ENCODE measurements at regions not wholly inside any gene's neighbourhood (a gene's known extent, or its start where the extent isn't known, plus 50 kb on each side); places are given as distances from the start of the nearest gene placed in this dataset.

DNA sequence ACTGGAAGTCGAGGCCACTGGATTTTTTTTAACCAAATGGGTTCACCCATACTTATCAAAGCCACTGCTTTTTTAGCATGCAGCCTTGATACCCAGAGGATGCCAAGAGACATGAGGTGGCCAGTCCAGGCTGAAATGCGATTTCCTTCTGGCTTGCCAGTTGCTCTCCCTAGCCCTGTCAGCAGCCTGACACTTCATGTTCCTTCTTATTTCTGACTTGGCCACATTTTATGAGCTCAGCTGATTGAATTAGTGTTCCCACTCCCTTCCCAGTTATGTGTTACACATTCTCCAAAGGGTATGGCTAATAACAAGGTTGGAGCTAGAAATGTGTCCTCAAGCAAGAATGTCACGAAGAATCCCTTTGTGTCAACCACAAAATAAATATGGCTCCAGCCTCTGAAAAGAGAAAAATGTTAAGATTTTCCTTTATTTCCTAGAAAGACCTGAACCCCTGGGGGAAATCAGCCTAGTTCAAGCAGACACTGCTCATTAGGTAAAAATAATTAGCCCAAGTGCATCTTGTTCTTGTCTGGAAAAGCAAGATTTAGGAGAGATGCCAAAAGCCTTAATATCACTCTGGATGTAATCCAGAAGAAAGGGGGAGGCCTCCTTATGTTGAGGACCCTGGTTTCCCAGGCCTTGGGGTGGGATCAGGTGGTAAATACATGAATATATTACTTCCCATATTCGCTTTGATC, 121.7 kb upstream of the TACR1 start:
- TF ChIP-seq CTCF (conservative IDR thresholded peaks at IDR 0.05; ENCODE audit: low read depth in 2 of 2), result no peak
- no peak for TF ChIP-seq REST (IDR thresholded peaks at IDR 0.05; ENCODE audit: unreplicated experiment)
- no peak for TF ChIP-seq CREB1 (CRISPR knock-in tag; IDR thresholded peaks at IDR 0.05; ENCODE audit: low read depth)
- no peak for TF ChIP-seq POLR2AphosphoS5 (IDR thresholded peaks at IDR 0.05; ENCODE audit: low read depth)
- no peak for TF ChIP-seq EZH2phosphoT487 (IDR thresholded peaks at IDR 0.05; ENCODE audit: unreplicated experiment)

All from GM23338 (cell line).